H9 (cell line): ENCODE measurements at regions not wholly inside any gene's neighbourhood (a gene's known extent, or its start where the extent isn't known, plus 50 kb on each side); places are given as distances from the start of the nearest gene placed in this dataset.

Source experiments
- DNase-seq: peaks from one replicate; pipeline ENCODE4 v3.0.0-alpha.2; 2017
- H2AFZ ChIP-seq: one replicate; pipeline ENCODE4 v1.6.1; 2013; ENCODE audit warnings: mild to moderate bottlenecking, low read length, control low read depth, moderate library complexity
- H2AK5ac ChIP-seq: 2 replicates; pipeline ENCODE4 v1.6.1; 2013; ENCODE audit warnings: low read length, control low read depth, mixed read lengths; ENCODE audit not compliant: insufficient read length
- H2BK120ac ChIP-seq: one replicate; pipeline ENCODE4 v1.6.1; 2013; ENCODE audit warnings: low read depth, mild to moderate bottlenecking, low read length, control low read depth, inconsistent platforms; ENCODE audit not compliant: poor library complexity, severe bottlenecking
- H2BK12ac ChIP-seq: 2 replicates; pipeline ENCODE4 v1.6.1; 2013; ENCODE audit warnings: low read length, control low read depth, mixed read lengths, low read depth; ENCODE audit not compliant: insufficient read length
- H2BK15ac ChIP-seq: 2 replicates; pipeline ENCODE4 v1.6.1; 2013; ENCODE audit warnings: low read depth, low read length, control low read depth
- H2BK20ac ChIP-seq: one replicate; pipeline ENCODE4 v1.6.1; 2013; ENCODE audit warnings: low read depth, mild to moderate bottlenecking, low read length, control low read depth, inconsistent platforms; ENCODE audit not compliant: poor library complexity, severe bottlenecking
- H2BK5ac ChIP-seq: 2 replicates; pipeline ENCODE4 v1.6.1; 2013; ENCODE audit warnings: low read length, control low read depth, mixed read lengths; ENCODE audit not compliant: insufficient read length
- H3K14ac ChIP-seq: 2 replicates; pipeline ENCODE4 v1.6.1; 2013; ENCODE audit warnings: low read length, control low read depth; ENCODE audit not compliant: insufficient read depth
- H3K18ac ChIP-seq: 2 replicates; pipeline ENCODE4 v1.6.1; 2013; ENCODE audit warnings: low read depth, mild to moderate bottlenecking, mixed read lengths, low read length, control low read depth; ENCODE audit not compliant: insufficient read length
- H3K23ac ChIP-seq: 2 replicates; pipeline ENCODE4 v1.6.1; 2013; ENCODE audit warnings: low read length, control low read depth, mixed read lengths, low read depth; ENCODE audit not compliant: insufficient read length
- H3K23me2 ChIP-seq: 2 replicates; pipeline ENCODE4 v1.6.1; 2013; ENCODE audit warnings: low read depth, mild to moderate bottlenecking, mixed read lengths, low read length, control low read depth; ENCODE audit not compliant: insufficient read length, poor library complexity, severe bottlenecking
- H3K27ac ChIP-seq: 2 replicates; pipeline ENCODE4 v1.5.1; 2013; ENCODE audit warnings: low read length, control low read depth, mixed read lengths, low read depth; ENCODE audit not compliant: insufficient read length
- H3K27me3 ChIP-seq: 2 replicates; pipeline ENCODE4 v1.6.1; 2013; ENCODE audit warnings: low read length, control low read depth, inconsistent platforms; ENCODE audit not compliant: insufficient read depth
- H3K4ac ChIP-seq: 2 replicates; pipeline ENCODE4 v1.6.1; 2013; ENCODE audit warnings: low read depth, mild to moderate bottlenecking, control low read depth, inconsistent platforms, low read length, moderate library complexity
- H3K4me1 ChIP-seq: 2 replicates; pipeline ENCODE4 v1.6.1; 2013; ENCODE audit warnings: low read length, control low read depth, inconsistent platforms; ENCODE audit not compliant: insufficient read depth
- H3K4me2 ChIP-seq: 2 replicates; pipeline ENCODE4 v1.6.1; 2013; ENCODE audit warnings: low read length, control low read depth, mixed read lengths; ENCODE audit not compliant: insufficient read length, insufficient read depth
- H3K56ac ChIP-seq: 2 replicates; pipeline ENCODE4 v1.6.1; 2013; ENCODE audit warnings: low read depth, mild to moderate bottlenecking, mixed read lengths, low read length, control low read depth; ENCODE audit not compliant: insufficient read length
- H3K79me1 ChIP-seq: 2 replicates; pipeline ENCODE4 v1.6.1; 2013; ENCODE audit warnings: low read depth, mild to moderate bottlenecking, moderate library complexity, low read length, control low read depth, inconsistent platforms; ENCODE audit not compliant: insufficient read depth, poor library complexity, severe bottlenecking
- H3K79me2 ChIP-seq: 2 replicates; pipeline ENCODE4 v1.6.1; 2013; ENCODE audit warnings: low read length, control low read depth, inconsistent platforms; ENCODE audit not compliant: insufficient read depth
- H3K9ac ChIP-seq: 2 replicates; pipeline ENCODE4 v1.6.1; 2013; ENCODE audit warnings: low read length, control low read depth, mixed read lengths; ENCODE audit not compliant: insufficient read length; ENCODE audit errors: extremely low read depth
- H3K9me3 ChIP-seq: one replicate; pipeline ENCODE4 v1.6.1; 2013; ENCODE audit warnings: low read depth, low read length, inconsistent platforms; ENCODE audit not compliant: control insufficient read depth
- H3T11ph ChIP-seq: one replicate; pipeline ENCODE4 v1.6.1; 2013; ENCODE audit warnings: mild to moderate bottlenecking, low read length, control low read depth, inconsistent platforms
- H4K20me1 ChIP-seq: one replicate; pipeline ENCODE4 v1.6.1; 2013; ENCODE audit not compliant: control insufficient read depth, insufficient read length, insufficient read depth
- H4K5ac ChIP-seq: 2 replicates; pipeline ENCODE4 v1.6.1; 2013; ENCODE audit warnings: low read depth, mild to moderate bottlenecking, mixed read lengths, low read length, control low read depth; ENCODE audit not compliant: insufficient read length
- H4K8ac ChIP-seq: replicated peaks from 2 replicates; pipeline ENCODE4 v1.6.1; 2013; ENCODE audit warnings: low read length, control low read depth, mixed read lengths, low read depth; ENCODE audit not compliant: insufficient read length
- H4K91ac ChIP-seq: 2 replicates; pipeline ENCODE4 v1.6.1; 2013; ENCODE audit warnings: low read depth, mild to moderate bottlenecking, moderate library complexity, mixed read lengths, low read length, control low read depth; ENCODE audit not compliant: insufficient read length
- H3K27ac Mint-ChIP-seq, 3 experiments: 2 replicates in 2 of 3; 3 replicates in 1 of 3; pipeline ENCODE4 v1.8.0; 2020 to 2021; ENCODE audit warnings: mixed read lengths in 3 of 3, mild to moderate bottlenecking in 1 of 3, moderate library complexity in 1 of 3
- H3K27me3 Mint-ChIP-seq: 2 replicates; pipeline ENCODE4 v1.8.0; 2021; ENCODE audit warnings: low read depth, mild to moderate bottlenecking, moderate library complexity, mixed read lengths
- H3K36me3 Mint-ChIP-seq, 3 experiments: 2 replicates in 2 of 3; 3 replicates in 1 of 3; pipeline ENCODE4 v1.8.0; 2020 to 2021; ENCODE audit warnings: low read depth in 3 of 3, mixed read lengths in 3 of 3; ENCODE audit not compliant: insufficient read depth in 1 of 3
- H3K4me1 Mint-ChIP-seq, 2 experiments: 2 replicates each; pipeline ENCODE4 v1.8.0; 2020; ENCODE audit warnings: mixed read lengths in 2 of 2
- H3K4me3 Mint-ChIP-seq, 2 experiments: 2 replicates in 1 of 2; 3 replicates in 1 of 2; pipeline ENCODE4 v1.8.0; 2020 to 2021; ENCODE audit warnings: mild to moderate bottlenecking in 2 of 2, mixed read lengths in 2 of 2, moderate library complexity in 1 of 2
- H3K9me3 Mint-ChIP-seq, 2 experiments: 2 replicates in 1 of 2; 3 replicates in 1 of 2; pipeline ENCODE4 v1.8.0; 2020; ENCODE audit warnings: mild to moderate bottlenecking in 2 of 2, mixed read lengths in 2 of 2, moderate library complexity in 1 of 2
- CTCF ChIP-seq: fragments of 200-600 bp; sonication (generic); conservative IDR thresholded peaks from 3 replicates; pipeline ENCODE4 v1.8.0; 2021; ENCODE audit warnings: antibody characterized with exemption, mild to moderate bottlenecking
- WGBS: extraction: QIAGEN DNeasy Blood & Tissue Kit; methylation state at CpG from one replicate; pipeline ENCODE4 v1.1.7; 2013; ENCODE audit warnings: missing lambda C conversion rate, low lambda C conversion rate, mixed read lengths; ENCODE audit not compliant: insufficient read length; ENCODE audit errors: extremely low coverage; 5-methylcytosine and 5-hydroxymethylcytosine counted together

- Histone ChIP-seq H4K8ac (no peak overlapping the region), H3K9me3 (no peaks in the 10 kb centered on the region), H2BK20ac (no peak overlapping the region), H3K27ac (no peak overlapping the region), H2BK12ac (no peak overlapping the region), H3K9ac (no peak overlapping the region), H3T11ph (no peak overlapping the region), H2BK15ac (no peak overlapping the region), H3K23ac (no peak overlapping the region), H3K23me2 (no peaks in the 10 kb centered on the region), H3K4me1 (peaks cover 4% of the 10 kb centered on the region; the same call in 1 of the 2 replicates), H2BK120ac (no peak overlapping the region), H3K4me2 (no peak overlapping the region), H3K4ac (no peak overlapping the region), H3K14ac (no peak overlapping the region), H3K18ac (no peak overlapping the region), H2AK5ac (no peak overlapping the region), H3K79me1 (no peaks in the 10 kb centered on the region), H3K79me2 (no peaks in the 10 kb centered on the region), H3K56ac (no peak overlapping the region), H4K91ac (no peak overlapping the region), H2BK5ac (no peak overlapping the region), H4K20me1 (no peaks in the 10 kb centered on the region), H2AFZ (no peak overlapping the region), H4K5ac (no peak overlapping the region), H3K27me3 (no peaks in the 10 kb centered on the region)
- no CpG with 5 or more reads among the region's 2 CpGs for WGBS
- DNase-seq: no peak
- Mint-ChIP-seq H3K4me3 (no peak overlapping the region), H3K4me1 (peaks cover 4 to 15% of the 10 kb centered on the region in 2 experiments), H3K9me3 (no peaks in the 10 kb centered on the region; a peak in 1 of 5 replicates), H3K27me3 (no peaks in the 10 kb centered on the region; the same call in 1 of the 2 replicates), H3K36me3 (no peaks in the 10 kb centered on the region), H3K27ac (no peak overlapping the region)
- TF ChIP-seq CTCF: no peak
These were observed 447.8 kb upstream of the THBS1 start for GRCh38 chr15:39132954-39133600.
